ENCODE measurements at regions not wholly inside any gene's neighbourhood (a gene's known extent, or its start where the extent isn't known, plus 50 kb on each side); places are given as distances from the start of the nearest gene placed in this dataset.

DNA sequence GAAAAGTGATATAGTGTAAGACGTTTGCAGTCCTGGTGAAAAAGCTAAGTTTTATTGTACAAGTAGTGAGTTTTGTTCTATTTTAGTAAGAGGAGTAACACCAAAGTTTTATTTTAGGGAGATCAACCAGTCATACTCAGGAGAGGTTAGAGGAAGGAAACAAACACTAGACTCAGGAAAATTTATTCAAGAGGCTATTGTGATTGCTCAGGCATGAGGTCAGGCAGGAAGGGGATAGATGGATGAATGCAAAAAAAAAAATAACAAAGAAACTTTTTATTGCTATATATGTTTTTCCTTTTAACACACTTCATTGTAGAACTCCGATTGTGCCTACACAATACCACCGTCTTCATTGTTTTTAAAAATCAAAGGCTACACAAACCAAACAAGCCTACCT, 189.0 kb downstream of the LYPLAL1 start:
- Histone ChIP-seq H3K4me1 (replicated peaks; ENCODE audit: insufficient read depth) (no peaks in the 10 kb centered on the region), H2AFZ (no peak overlapping the region), H3K4me3 (no peak overlapping the region), H3K27me3 (ENCODE audit: insufficient read depth, low read depth) (no peaks in the 10 kb centered on the region), H3K9me2 (ENCODE audit: insufficient read depth) (no peaks in the 10 kb centered on the region; the same call in 1 of the 2 replicates), H3K9me3 (ENCODE audit: insufficient read depth, low read depth) (no peaks in the 10 kb centered on the region), H3K79me2 (ENCODE audit: low read depth) (no peaks in the 10 kb centered on the region), H3K4me2 (no peak overlapping the region), H4K20me1 (ENCODE audit: insufficient read depth) (no peaks in the 10 kb centered on the region), H3K27ac (no peak overlapping the region), H3F3A (ENCODE audit: insufficient read depth, low read depth) (no peaks in the 10 kb centered on the region), H3K36me3 (ENCODE audit: low read depth) (no peaks in the 10 kb centered on the region)
- BruUV-seq (replicated peaks), result no TSS peak
- no peak for DNase-seq
- TF ChIP-seq, protein P1, sequence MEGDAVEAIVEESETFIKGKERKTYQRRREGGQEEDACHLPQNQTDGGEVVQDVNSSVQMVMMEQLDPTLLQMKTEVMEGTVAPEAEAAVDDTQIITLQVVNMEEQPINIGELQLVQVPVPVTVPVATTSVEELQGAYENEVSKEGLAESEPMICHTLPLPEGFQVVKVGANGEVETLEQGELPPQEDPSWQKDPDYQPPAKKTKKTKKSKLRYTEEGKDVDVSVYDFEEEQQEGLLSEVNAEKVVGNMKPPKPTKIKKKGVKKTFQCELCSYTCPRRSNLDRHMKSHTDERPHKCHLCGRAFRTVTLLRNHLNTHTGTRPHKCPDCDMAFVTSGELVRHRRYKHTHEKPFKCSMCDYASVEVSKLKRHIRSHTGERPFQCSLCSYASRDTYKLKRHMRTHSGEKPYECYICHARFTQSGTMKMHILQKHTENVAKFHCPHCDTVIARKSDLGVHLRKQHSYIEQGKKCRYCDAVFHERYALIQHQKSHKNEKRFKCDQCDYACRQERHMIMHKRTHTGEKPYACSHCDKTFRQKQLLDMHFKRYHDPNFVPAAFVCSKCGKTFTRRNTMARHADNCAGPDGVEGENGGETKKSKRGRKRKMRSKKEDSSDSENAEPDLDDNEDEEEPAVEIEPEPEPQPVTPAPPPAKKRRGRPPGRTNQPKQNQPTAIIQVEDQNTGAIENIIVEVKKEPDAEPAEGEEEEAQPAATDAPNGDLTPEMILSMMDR (conservative IDR thresholded peaks at IDR 0.05), result no peak
- TF ChIP-seq EZH2 (IDR thresholded peaks at IDR 0.05; ENCODE audit: low read depth), result no peak
- ChIA-PET POLR2A (ENCODE audit: unreplicated experiment) (no interaction called here), CTCF (no interaction called here)
- intact Hi-C loops (cut with micrococcal nuclease; ENCODE audit: unreplicated experiment), result no loop called here

DNA sequence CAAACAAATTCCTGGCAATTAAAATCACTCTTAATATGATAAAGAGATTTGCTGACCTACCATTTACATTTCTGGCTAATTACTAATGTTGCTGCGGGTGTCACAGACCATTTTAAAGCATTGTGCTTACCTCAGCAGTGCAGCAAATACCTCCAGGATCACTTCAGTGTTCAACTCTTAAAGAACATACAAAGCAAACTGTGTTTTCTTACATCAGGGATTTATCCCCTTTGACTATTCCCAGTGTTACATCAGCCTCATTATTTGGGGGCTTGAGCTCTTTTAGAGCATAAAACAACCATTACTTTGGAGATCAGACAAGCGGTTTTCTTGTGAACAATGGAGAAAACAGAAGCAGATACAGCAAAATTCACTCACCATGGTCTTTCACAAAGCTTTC, 185.4 kb downstream of the LYPLAL1 start:
- no peak overlapping the region for H2AFZ ChIP-seq
- no peaks in the 10 kb centered on the region for H4K20me1 ChIP-seq (ENCODE audit: insufficient read depth)
- H3K4me2 ChIP-seq, result no peak overlapping the region
- H3K79me2 ChIP-seq (ENCODE audit: low read depth), result no peaks in the 10 kb centered on the region
- POLR2A ChIA-PET (ENCODE audit: unreplicated experiment), result interaction anchor here (0.9 kb wide), 1 partner anchor 180 kb away, joined by 5 read pairs; no protein-coding TSS in a partner anchor
- intact Hi-C loops (cut with micrococcal nuclease; ENCODE audit: unreplicated experiment), result no loop called here
- CTCF ChIA-PET, result no interaction called here
- no TSS peak for BruUV-seq (replicated peaks)
- no peaks in the 10 kb centered on the region for H3F3A ChIP-seq (ENCODE audit: insufficient read depth, low read depth)
- no peaks in the 10 kb centered on the region for H3K27me3 ChIP-seq (ENCODE audit: insufficient read depth, low read depth)
- H3K9me3 ChIP-seq (ENCODE audit: insufficient read depth, low read depth), result no peaks in the 10 kb centered on the region
- no peak overlapping the region for H3K4me3 ChIP-seq
- no peak for DNase-seq
- no peaks in the 10 kb centered on the region for H3K4me1 ChIP-seq (replicated peaks; ENCODE audit: insufficient read depth)
- TF ChIP-seq, protein P1 (conservative IDR thresholded peaks at IDR 0.05), result no peak
- TF ChIP-seq EZH2 (IDR thresholded peaks at IDR 0.05; ENCODE audit: low read depth), result no peak
- H3K36me3 ChIP-seq (ENCODE audit: low read depth), result no peaks in the 10 kb centered on the region
- H3K9me2 ChIP-seq (ENCODE audit: insufficient read depth), result 0 out of 2 replicates have a peak, but pooled peaks cover 3% of the 10 kb centered on the region
- no peak overlapping the region for H3K27ac ChIP-seq

DNA sequence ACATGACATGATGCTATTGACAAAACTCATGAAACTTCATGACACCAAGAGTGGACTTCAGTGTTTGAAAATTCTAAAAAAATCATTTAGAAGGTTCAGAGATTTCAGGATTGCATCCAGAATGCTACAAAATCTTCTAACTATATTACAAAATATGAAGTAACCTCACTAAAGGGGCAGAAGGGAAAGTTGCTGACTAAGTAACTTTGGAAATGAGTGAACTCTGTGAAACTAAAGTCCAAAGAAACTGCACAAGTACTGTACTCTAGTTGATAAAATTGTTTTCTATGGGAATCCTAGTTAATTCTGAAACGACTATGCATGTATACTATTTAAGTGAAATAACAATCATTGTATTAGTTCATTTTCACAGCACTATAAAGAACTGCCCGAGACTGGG, 184.4 kb downstream of the LYPLAL1 start:
- ChIA-PET CTCF (no interaction called here), POLR2A (ENCODE audit: unreplicated experiment) (no interaction called here)
- TF ChIP-seq, protein P1 (conservative IDR thresholded peaks at IDR 0.05), result no peak
- no peak for TF ChIP-seq EZH2 (IDR thresholded peaks at IDR 0.05; ENCODE audit: low read depth)
- H3F3A ChIP-seq (ENCODE audit: insufficient read depth, low read depth), result no peaks in the 10 kb centered on the region
- H3K36me3 ChIP-seq (ENCODE audit: low read depth), result no peaks in the 10 kb centered on the region
- no peaks in the 10 kb centered on the region for H4K20me1 ChIP-seq (ENCODE audit: insufficient read depth)
- no peak overlapping the region for H3K4me3 ChIP-seq
- intact Hi-C loops (cut with micrococcal nuclease; ENCODE audit: unreplicated experiment), result no loop called here
- no TSS peak for BruUV-seq (replicated peaks)
- H2AFZ ChIP-seq, result no peak overlapping the region
- H3K4me2 ChIP-seq, result no peak overlapping the region
- H3K9me2 ChIP-seq (ENCODE audit: insufficient read depth), result 0 out of 2 replicates have a peak, but pooled peaks cover 5% of the 10 kb centered on the region
- no peak overlapping the region for H3K27ac ChIP-seq
- H3K79me2 ChIP-seq (ENCODE audit: low read depth), result no peaks in the 10 kb centered on the region
- H3K4me1 ChIP-seq (replicated peaks; ENCODE audit: insufficient read depth), result no peaks in the 10 kb centered on the region
- no peaks in the 10 kb centered on the region for H3K9me3 ChIP-seq (ENCODE audit: insufficient read depth, low read depth)
- H3K27me3 ChIP-seq (ENCODE audit: insufficient read depth, low read depth), result no peaks in the 10 kb centered on the region
- no peak for DNase-seq
